ENCODE measurements at regions not wholly inside any gene's neighbourhood (a gene's known extent, or its start where the extent isn't known, plus 50 kb on each side); places are given as distances from the start of the nearest gene placed in this dataset.
A peak's percentile ranks its signal among the peaks of the same experiment; 100 is the strongest.

DNA sequence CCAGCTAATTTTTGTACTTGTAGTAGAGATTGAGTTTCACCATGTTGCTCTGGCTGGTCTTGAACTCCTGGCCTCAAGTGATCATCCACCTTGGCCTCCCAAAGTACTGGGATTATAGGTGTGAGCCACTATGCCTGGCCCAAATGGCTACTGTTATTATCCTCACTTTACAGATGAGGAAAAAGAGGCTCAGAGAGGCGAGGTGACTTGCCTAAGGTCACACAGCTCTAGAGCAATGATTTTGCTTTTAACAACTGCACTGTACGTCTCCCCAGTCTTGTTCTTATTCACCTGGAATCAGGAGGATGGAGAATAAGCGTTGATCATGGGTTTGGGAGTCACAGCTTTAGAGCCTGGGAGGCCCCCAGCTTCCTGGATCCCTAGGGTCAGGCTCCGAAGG is 69.8 kb upstream of the NCOR2 start:
- H3K27ac ChIP-seq = no peak overlapping the region
- TF ChIP-seq POLR2A (IDR thresholded peaks at IDR 0.05) (no peak), EP300 (IDR thresholded peaks at IDR 0.05) (no peak), POLR2AphosphoS5 (IDR thresholded peaks at IDR 0.05) (no peak)
- TF ChIP-seq, protein P1, sequence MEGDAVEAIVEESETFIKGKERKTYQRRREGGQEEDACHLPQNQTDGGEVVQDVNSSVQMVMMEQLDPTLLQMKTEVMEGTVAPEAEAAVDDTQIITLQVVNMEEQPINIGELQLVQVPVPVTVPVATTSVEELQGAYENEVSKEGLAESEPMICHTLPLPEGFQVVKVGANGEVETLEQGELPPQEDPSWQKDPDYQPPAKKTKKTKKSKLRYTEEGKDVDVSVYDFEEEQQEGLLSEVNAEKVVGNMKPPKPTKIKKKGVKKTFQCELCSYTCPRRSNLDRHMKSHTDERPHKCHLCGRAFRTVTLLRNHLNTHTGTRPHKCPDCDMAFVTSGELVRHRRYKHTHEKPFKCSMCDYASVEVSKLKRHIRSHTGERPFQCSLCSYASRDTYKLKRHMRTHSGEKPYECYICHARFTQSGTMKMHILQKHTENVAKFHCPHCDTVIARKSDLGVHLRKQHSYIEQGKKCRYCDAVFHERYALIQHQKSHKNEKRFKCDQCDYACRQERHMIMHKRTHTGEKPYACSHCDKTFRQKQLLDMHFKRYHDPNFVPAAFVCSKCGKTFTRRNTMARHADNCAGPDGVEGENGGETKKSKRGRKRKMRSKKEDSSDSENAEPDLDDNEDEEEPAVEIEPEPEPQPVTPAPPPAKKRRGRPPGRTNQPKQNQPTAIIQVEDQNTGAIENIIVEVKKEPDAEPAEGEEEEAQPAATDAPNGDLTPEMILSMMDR (IDR thresholded peaks at IDR 0.05) = no peak

DNA sequence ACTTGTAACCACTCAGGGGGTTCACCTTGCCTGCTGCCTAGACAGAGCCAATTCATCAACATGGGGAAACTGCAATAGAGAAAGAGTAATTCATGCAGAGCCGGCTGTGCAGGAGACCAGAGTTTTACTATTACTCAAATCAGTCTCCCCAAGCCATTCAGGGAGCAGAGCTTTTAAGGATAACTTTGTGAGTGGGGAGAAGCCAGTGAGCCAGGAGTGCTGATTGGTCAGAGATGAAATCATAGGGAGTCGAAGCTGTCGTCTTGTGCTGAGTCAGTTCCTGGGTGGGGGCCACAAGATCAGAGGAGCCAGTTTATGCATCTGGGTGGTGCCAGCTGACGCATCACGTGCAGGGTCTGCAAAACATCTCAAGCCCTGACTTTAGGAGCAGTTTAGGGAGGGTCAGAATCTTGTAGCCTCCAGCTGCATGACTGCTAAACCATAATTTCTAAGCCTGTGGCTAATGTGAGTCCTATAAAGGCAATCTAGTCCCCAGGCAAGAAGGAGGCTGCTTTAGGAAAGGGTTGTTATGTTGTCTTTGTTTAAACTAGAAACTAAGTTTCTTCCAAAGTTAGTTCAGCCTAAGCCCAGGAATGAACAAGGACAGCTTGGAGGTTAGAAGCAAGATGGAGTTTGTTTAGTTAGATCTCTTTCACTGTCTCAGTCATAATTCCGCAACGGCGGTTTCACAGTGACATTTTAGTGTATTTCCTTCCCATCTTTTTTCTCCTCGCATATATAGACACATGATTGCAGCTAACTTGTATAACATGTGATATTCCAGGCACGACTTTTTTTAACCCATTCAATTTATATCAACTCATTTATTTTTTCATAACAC is 68.9 kb upstream of the NCOR2 start:
- no peak for ATAC-seq (ENCODE audit: low FRiP score in 2 of 2)
- no peaks in the 10 kb centered on the region for H3K36me3 ChIP-seq
- no peaks in the 10 kb centered on the region for H3K9me3 ChIP-seq
- peak in 1 of 2 donors; percentile 60 for DNase-seq
- no peaks in the 10 kb centered on the region for H3K27me3 ChIP-seq
- 32 to 47% methylated on average over 10 of the region's 10 CpGs for WGBS, 2 donors
- H3K27ac ChIP-seq = no peak overlapping the region
- H3K4me3 ChIP-seq = no peak overlapping the region
- H3K4me1 ChIP-seq = peaks cover 18 to 24% (median 21%) of the 10 kb centered on the region in 4 donors
- TF ChIP-seq POLR2A (IDR thresholded peaks at IDR 0.05) (peak in 1 of 4 donors; percentile 13), EP300 (IDR thresholded peaks at IDR 0.05) (no peak)

More for the DNA sequence above, 69.8 kb upstream of the NCOR2 start:
- WGBS, 2 donors = 72 to 87% methylated on average over 4 of the region's 4 CpGs
- Histone ChIP-seq H3K4me3 (no peak overlapping the region), H3K4me1 (peaks cover 18 to 24% (median 21%) of the 10 kb centered on the region in 4 donors), H3K36me3 (no peaks in the 10 kb centered on the region), H3K9me3 (no peaks in the 10 kb centered on the region), H3K27me3 (no peaks in the 10 kb centered on the region)
- ATAC-seq (ENCODE audit: low FRiP score in 2 of 2) = no peak
- no peak for DNase-seq

DNA sequence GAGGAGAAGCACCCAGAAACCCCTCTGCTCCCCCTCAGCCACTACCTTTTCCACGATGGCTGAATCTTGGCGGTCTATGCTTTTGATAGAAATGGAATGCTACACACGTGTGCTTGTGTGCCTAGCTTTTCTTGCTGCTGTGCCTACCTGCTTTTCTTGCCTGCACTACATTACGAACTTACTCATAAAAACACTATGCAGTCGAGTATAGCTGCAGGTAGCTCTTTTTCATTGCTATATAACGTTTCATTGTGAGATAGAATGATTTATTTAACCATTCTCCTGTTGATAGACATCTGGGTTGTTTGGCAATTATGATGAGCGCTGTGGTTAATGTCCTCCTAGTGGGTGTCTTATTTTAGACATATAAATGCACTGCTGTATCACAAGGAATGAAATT is 67.9 kb upstream of the NCOR2 start:
- Histone ChIP-seq H3K4me3 (no peak overlapping the region), H3K27me3 (no peaks in the 10 kb centered on the region), H3K4me1 (peaks cover 17 to 23% (median 19%) of the 10 kb centered on the region in 4 donors), H3K27ac (no peak overlapping the region), H3K36me3 (no peaks in the 10 kb centered on the region), H3K9me3 (no peaks in the 10 kb centered on the region)
- DNase-seq (no peak), ATAC-seq (ENCODE audit: low FRiP score in 2 of 2) (no peak)
- 91 to 94% methylated on average over 7 of the region's 7 CpGs for WGBS, 2 donors
- TF ChIP-seq EP300 (IDR thresholded peaks at IDR 0.05) = no peak

DNA sequence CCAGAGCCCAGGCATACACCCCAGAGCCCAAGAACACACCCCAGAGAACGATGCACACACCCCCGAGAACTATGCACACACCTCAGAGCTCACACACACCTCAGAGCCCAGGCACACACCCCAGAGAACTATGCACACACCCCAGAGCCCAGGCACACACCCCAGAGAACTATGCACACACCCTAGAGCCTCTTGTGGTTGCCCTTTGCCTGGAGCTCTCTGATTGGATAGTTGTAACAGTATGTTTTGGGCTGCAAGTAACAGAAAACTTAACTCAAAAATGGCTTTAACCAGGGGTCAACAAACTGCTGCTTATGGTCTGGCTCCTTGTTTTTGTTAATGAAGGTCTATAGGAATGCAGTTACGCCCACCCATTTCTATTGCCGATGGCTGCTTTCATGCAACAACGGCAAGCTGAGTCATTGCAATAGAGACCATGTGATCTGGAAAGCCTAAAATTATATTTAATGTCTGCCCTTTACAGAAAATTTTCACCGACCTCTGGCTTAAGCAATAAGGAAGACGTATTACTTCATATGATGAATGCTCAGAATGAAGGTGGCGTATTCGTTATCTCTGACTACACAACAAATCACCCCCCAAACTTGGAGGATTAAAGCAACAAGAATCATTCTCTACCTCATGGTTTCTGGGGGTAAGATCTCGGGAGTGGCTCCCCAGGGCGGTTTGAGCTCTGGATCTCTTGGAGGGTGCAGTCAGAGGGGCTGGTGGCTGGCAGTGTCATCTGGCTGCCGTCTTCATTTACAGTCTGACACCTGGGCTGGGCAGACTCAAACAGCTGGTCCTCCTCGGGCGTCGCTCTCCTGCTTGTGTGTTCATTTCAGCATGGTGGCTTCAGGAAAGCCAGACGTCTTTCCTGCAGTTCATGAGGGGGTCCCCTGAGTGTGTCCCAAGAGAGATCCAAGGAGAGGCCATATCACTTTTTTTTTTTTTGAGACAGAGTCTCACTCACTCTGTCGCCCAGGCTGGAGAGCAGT is 66.3 kb upstream of the NCOR2 start:
- WGBS, 2 donors = 65 to 82% methylated on average over 17 of the region's 17 CpGs

DNA sequence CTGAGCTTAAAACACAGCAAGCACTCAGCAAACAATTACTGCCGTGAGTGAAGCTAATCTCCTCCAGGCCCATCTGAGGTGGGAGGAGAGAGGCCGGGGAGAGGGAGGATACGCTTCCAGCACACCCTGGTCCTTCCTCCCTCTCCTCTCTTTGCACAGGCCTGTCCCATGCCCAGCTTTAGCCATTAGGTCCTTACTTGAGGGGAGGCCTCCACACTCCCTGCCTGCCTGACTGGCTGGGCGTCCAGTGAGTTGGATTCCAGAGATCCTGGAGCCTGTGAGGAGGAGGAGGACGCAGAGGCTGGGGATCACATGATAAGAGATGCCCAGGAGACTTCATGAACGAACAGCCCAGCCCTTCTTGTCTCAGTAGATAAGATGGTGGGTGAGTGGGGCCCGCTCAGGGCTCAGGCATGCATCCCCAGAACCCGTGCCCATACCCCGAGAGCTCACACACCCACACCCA is 65.1 kb upstream of the NCOR2 start:
- H3K27me3 ChIP-seq = no peaks in the 10 kb centered on the region
- no peak overlapping the region for H3K4me3 ChIP-seq
- H3K9me3 ChIP-seq = no peaks in the 10 kb centered on the region
- H3K27ac ChIP-seq = peak overlapping the region in 2 of 4 donors; percentile 27 to 34
- ATAC-seq (ENCODE audit: low FRiP score in 2 of 2) = peak; percentile 22 to 69
- 71 to 80% methylated on average over 7 to 8 of the region's 9 CpGs for WGBS, 2 donors
- no peaks in the 10 kb centered on the region for H3K36me3 ChIP-seq
- H3K4me1 ChIP-seq = peaks cover 5 to 12% (median 6%) of the 10 kb centered on the region in 4 donors
- no peak for DNase-seq
- TF ChIP-seq EP300 (IDR thresholded peaks at IDR 0.05) = no peak
- TF ChIP-seq, protein P1 (IDR thresholded peaks at IDR 0.05) = no peak
- no peak for TF ChIP-seq POLR2AphosphoS5 (IDR thresholded peaks at IDR 0.05)
- no peak for TF ChIP-seq POLR2A (IDR thresholded peaks at IDR 0.05)

More for the DNA sequence above, 66.3 kb upstream of the NCOR2 start:
- Histone ChIP-seq H3K27me3 (no peaks in the 10 kb centered on the region), H3K36me3 (no peaks in the 10 kb centered on the region), H3K27ac (peak overlapping the region in 2 of 4 donors; percentile 26 to 38), H3K4me3 (no peak overlapping the region), H3K4me1 (peaks cover 5 to 12% (median 6%) of the 10 kb centered on the region in 4 donors), H3K9me3 (no peaks in the 10 kb centered on the region)
- no peak for TF ChIP-seq POLR2AphosphoS5 (IDR thresholded peaks at IDR 0.05)
- no peak for TF ChIP-seq EP300 (IDR thresholded peaks at IDR 0.05)
- no peak for TF ChIP-seq POLR2A (IDR thresholded peaks at IDR 0.05)
- TF ChIP-seq, protein P1 (IDR thresholded peaks at IDR 0.05) = no peak
- peak; percentile 34 to 85 for ATAC-seq (ENCODE audit: low FRiP score in 2 of 2)
- no peak for DNase-seq

Measured in upper lobe of left lung (tissue), 6 donors.